ENCODE measurements at regions not wholly inside any gene's neighbourhood (a gene's known extent, or its start where the extent isn't known, plus 50 kb on each side); places are given as distances from the start of the nearest gene placed in this dataset.

DNA sequence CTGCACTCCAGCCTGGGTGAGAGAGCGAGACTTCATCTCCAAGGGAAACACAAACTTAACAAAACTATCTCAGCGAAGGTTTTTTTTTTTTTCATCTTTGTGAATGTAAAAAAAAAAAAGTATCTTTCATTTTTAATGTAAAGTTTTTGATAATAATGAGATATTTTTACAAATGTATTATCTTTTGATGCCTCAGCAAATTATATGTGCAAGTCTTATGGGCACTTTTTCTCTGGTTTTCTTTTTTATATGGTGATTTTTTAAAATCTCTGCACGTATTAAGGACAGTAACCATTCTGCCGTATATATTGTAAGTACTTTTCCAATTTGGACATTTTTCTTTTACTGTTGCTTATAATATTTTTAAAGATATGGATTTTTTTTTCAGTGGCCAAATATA lies 76.8 kb downstream of the MAFB start:
- Histone ChIP-seq H3K27ac (ENCODE audit: low read depth, low read length) (no peak overlapping the region), H3K4me1 (ENCODE audit: control insufficient read depth, insufficient read depth, low read length) (no peaks in the 10 kb centered on the region), H3K27me3 (ENCODE audit: control insufficient read depth, insufficient read depth, low read length) (no peaks in the 10 kb centered on the region), H3K4me3 (ENCODE audit: low read depth, low read length) (no peak overlapping the region), H3K9me3 (ENCODE audit: control insufficient read depth, insufficient read depth, low read length) (no peaks in the 10 kb centered on the region), H3K36me3 (ENCODE audit: control insufficient read depth, insufficient read depth, low read length) (no peaks in the 10 kb centered on the region)
- WGBS (ENCODE audit: insufficient coverage): no CpG with 5 or more reads among the region's 4 CpGs
- DNase-seq (ENCODE audit: low read depth in 4 of 6, low spot score in 6 of 6): no peak

DNA sequence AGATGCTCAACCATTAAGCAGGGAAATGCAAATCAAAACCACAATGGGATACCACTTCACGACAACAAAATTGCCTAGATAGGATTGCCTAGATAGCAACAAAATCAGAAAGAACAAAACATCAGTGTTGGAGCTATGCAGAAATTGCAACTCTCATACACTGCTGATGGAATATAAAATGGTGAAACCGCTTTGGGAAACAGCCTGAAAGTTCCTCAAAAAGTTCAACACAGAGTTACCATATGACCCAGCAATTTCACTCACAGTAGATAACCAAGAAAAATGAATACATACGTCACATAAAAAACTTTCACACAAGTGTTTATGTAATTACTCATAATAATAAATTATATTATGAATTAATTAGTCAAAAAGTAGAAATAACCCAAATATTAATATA lies 78.3 kb downstream of the MAFB start:
- Histone ChIP-seq H3K36me3 (ENCODE audit: control insufficient read depth, insufficient read depth, low read length) (no peaks in the 10 kb centered on the region), H3K4me1 (ENCODE audit: control insufficient read depth, insufficient read depth, low read length) (no peaks in the 10 kb centered on the region)
- no CpG with 5 or more reads among the region's 3 CpGs for WGBS (ENCODE audit: insufficient coverage)

DNA sequence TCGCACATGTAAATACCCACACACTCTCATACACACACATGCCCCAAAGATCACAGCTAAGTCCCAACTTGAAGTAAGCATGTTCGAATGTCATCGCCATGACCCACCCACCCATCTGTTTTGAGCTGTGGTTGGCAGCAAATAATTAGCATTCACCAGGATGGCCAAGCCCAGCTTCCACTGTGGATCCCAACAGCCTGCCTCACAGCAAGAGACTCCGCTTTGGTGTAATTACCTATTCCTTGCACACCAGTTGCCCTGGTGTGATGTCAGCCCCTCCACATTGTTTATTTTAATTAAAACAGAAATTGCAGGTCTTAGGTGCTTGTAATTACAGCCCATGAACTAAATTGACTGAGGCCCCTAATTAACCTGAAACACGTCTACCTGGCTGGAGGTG lies 81.1 kb downstream of the MAFB start:
- WGBS (ENCODE audit: insufficient coverage): 90% methylated on average over 3 of the region's 5 CpGs
- H3K4me1 ChIP-seq (ENCODE audit: control insufficient read depth, insufficient read depth, low read length): no peaks in the 10 kb centered on the region
- peak in 1 of 6 donors; percentile 9 for DNase-seq (ENCODE audit: low read depth in 4 of 6, low spot score in 6 of 6)
- no peak overlapping the region for H3K27ac ChIP-seq (ENCODE audit: low read depth, low read length)
- no peaks in the 10 kb centered on the region for H3K9me3 ChIP-seq (ENCODE audit: control insufficient read depth, insufficient read depth, low read length)
- no peaks in the 10 kb centered on the region for H3K27me3 ChIP-seq (ENCODE audit: control insufficient read depth, insufficient read depth, low read length)
- no peak overlapping the region for H3K4me3 ChIP-seq (ENCODE audit: low read depth, low read length)
- H3K36me3 ChIP-seq (ENCODE audit: control insufficient read depth, insufficient read depth, low read length): no peaks in the 10 kb centered on the region

More for the DNA sequence above, 78.3 kb downstream of the MAFB start:
- peak in 1 of 6 donors; percentile 9 for DNase-seq (ENCODE audit: low read depth in 4 of 6, low spot score in 6 of 6)
- Histone ChIP-seq H3K27ac (ENCODE audit: low read depth, low read length) (no peak overlapping the region), H3K27me3 (ENCODE audit: control insufficient read depth, insufficient read depth, low read length) (no peaks in the 10 kb centered on the region), H3K4me3 (ENCODE audit: low read depth, low read length) (no peak overlapping the region), H3K9me3 (ENCODE audit: control insufficient read depth, insufficient read depth, low read length) (no peaks in the 10 kb centered on the region)

DNA sequence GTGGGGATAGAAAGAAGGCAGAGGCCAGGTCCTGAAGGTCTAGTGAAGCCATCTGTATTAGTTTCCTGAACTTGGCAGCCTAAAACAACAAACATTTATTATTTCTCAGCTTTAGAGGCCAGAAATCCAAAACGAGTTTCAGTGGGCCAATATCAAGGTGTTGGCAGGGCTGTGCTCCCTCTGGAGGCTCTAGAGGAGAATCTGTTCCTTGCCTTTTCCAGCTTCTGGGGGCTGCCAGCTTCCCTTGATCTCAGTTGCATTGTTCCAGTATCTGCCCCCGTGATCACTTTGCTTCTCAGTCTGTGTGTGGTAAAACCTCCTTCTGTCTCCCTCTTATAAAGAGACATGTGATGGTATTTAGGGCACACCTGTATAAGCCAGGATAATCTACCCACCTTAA lies 82.4 kb downstream of the MAFB start:
- WGBS (ENCODE audit: insufficient coverage): no CpG with 5 or more reads among the region's 2 CpGs
- H3K4me1 ChIP-seq (ENCODE audit: control insufficient read depth, insufficient read depth, low read length): no peaks in the 10 kb centered on the region
- DNase-seq (ENCODE audit: low read depth in 4 of 6, low spot score in 6 of 6): no peak
- no peaks in the 10 kb centered on the region for H3K9me3 ChIP-seq (ENCODE audit: control insufficient read depth, insufficient read depth, low read length)
- no peaks in the 10 kb centered on the region for H3K36me3 ChIP-seq (ENCODE audit: control insufficient read depth, insufficient read depth, low read length)
- H3K4me3 ChIP-seq (ENCODE audit: low read depth, low read length): no peak overlapping the region
- H3K27me3 ChIP-seq (ENCODE audit: control insufficient read depth, insufficient read depth, low read length): no peaks in the 10 kb centered on the region
- no peak overlapping the region for H3K27ac ChIP-seq (ENCODE audit: low read depth, low read length)

DNA sequence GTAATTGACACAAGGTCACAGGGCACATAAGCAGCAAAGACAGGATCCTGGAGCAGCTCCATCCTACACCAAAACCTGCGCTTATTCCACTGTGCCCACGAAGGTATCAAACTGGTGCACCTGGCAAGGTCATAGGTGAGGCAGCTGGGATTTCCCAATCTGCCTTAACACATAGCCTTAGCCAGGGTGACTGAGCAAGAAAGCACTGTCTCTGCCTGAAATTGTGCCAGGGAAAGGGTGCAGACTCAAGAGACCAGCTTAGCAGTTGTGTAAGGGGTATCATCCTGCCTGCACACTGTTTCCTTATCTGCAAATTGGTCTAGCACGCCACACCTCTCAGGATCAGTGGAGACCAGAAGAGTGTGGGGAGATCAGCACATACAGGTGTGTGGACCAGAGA lies 82.8 kb downstream of the MAFB start:
- no peak for DNase-seq (ENCODE audit: low read depth in 4 of 6, low spot score in 6 of 6)
- no peaks in the 10 kb centered on the region for H3K4me1 ChIP-seq (ENCODE audit: control insufficient read depth, insufficient read depth, low read length)
- no peaks in the 10 kb centered on the region for H3K36me3 ChIP-seq (ENCODE audit: control insufficient read depth, insufficient read depth, low read length)
- no peaks in the 10 kb centered on the region for H3K9me3 ChIP-seq (ENCODE audit: control insufficient read depth, insufficient read depth, low read length)
- H3K4me3 ChIP-seq (ENCODE audit: low read depth, low read length): no peak overlapping the region
- 97% methylated on average over 3 of the region's 3 CpGs for WGBS (ENCODE audit: insufficient coverage)
- no peak overlapping the region for H3K27ac ChIP-seq (ENCODE audit: low read depth, low read length)
- no peaks in the 10 kb centered on the region for H3K27me3 ChIP-seq (ENCODE audit: control insufficient read depth, insufficient read depth, low read length)

DNA sequence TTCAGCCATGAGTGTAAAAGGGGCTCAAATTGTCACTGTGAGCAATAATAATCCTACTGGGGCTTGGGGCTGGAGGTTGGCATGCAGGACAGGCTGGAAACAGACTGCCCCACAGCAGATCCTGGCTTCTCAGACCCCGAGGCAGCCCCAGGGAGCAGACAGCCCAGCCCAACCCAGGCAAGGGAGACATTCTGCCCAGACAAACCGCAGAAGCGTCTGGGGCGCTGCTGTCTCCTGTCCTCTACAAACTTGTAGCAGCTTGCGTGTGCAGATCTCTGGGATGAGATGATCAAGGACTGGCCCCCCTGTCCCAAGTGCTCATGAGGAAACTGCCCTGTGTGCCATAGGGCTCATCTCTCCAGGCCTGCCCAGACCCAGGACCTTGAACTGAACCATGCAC lies 84.6 kb downstream of the MAFB start:
- no peak for DNase-seq (ENCODE audit: low read depth in 4 of 6, low spot score in 6 of 6)
- WGBS (ENCODE audit: insufficient coverage): 82% methylated on average over 5 of the region's 5 CpGs
- H3K27me3 ChIP-seq (ENCODE audit: control insufficient read depth, insufficient read depth, low read length): no peaks in the 10 kb centered on the region
- H3K36me3 ChIP-seq (ENCODE audit: control insufficient read depth, insufficient read depth, low read length): no peaks in the 10 kb centered on the region
- H3K9me3 ChIP-seq (ENCODE audit: control insufficient read depth, insufficient read depth, low read length): no peaks in the 10 kb centered on the region
- H3K27ac ChIP-seq (ENCODE audit: low read depth, low read length): no peak overlapping the region
- H3K4me3 ChIP-seq (ENCODE audit: low read depth, low read length): no peak overlapping the region
- H3K4me1 ChIP-seq (ENCODE audit: control insufficient read depth, insufficient read depth, low read length): no peaks in the 10 kb centered on the region

DNA sequence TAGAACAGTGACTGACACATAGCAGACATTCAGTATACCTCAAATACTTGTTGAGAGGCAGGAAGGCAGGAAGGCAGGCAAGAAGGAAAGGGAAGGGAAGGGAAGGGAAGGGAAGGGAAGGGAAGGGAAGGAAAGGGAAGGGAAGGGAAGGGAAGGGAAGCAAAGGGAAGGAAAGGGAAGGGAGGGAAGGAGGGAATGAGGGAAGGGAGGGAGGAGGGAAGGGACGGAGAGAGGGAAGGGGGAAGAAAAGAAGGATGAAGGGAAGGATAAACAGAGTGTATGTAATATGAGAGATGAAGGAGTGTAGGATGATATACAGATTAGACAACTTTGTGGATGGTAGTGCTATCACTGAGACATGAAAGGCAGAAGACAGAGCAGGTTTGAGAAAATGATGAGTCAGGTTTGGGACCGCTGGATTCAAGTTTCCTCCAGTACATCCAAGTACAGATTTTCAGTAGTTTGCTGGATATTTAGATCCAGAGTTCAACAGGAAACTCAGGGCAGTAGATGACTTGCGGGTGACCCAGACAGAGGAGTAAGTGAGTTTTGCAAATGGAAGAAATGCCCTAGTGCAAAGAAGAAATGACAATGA lies 85.9 kb downstream of the MAFB start:
- DNase-seq (ENCODE audit: low read depth in 4 of 6, low spot score in 6 of 6): no peak
- no peak overlapping the region for H3K4me3 ChIP-seq (ENCODE audit: low read depth, low read length)
- H3K27me3 ChIP-seq (ENCODE audit: control insufficient read depth, insufficient read depth, low read length): no peaks in the 10 kb centered on the region
- no peaks in the 10 kb centered on the region for H3K4me1 ChIP-seq (ENCODE audit: control insufficient read depth, insufficient read depth, low read length)
- H3K9me3 ChIP-seq (ENCODE audit: control insufficient read depth, insufficient read depth, low read length): no peaks in the 10 kb centered on the region
- H3K27ac ChIP-seq (ENCODE audit: low read depth, low read length): no peak overlapping the region
- no peaks in the 10 kb centered on the region for H3K36me3 ChIP-seq (ENCODE audit: control insufficient read depth, insufficient read depth, low read length)
- WGBS (ENCODE audit: insufficient coverage): 92% methylated on average over 2 of the region's 3 CpGs

DNA sequence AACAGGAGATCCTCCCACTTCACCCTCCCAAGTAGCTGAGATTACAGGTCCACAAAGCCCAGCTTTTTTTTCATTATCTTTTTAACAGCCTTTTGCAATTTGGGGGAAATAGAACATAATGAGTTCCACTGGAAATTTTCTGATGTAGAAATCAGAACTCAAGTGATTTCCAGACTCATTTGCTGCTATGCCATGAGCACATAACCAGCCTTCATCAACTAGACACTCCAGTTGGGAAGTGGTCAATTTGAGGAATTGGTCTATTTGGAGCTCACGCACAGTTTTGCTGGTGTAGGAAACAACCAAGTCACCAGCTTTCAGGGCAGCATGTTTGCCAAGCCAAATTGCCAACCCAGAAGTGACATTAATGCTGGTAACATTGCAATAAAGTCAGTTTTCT lies 86.7 kb downstream of the MAFB start:
- 100% methylated on average over 1 of the region's 1 CpG for WGBS (ENCODE audit: insufficient coverage)
- H3K27ac ChIP-seq (ENCODE audit: low read depth, low read length): no peak overlapping the region
- H3K9me3 ChIP-seq (ENCODE audit: control insufficient read depth, insufficient read depth, low read length): no peaks in the 10 kb centered on the region
- no peaks in the 10 kb centered on the region for H3K36me3 ChIP-seq (ENCODE audit: control insufficient read depth, insufficient read depth, low read length)
- no peaks in the 10 kb centered on the region for H3K4me1 ChIP-seq (ENCODE audit: control insufficient read depth, insufficient read depth, low read length)
- H3K27me3 ChIP-seq (ENCODE audit: control insufficient read depth, insufficient read depth, low read length): no peaks in the 10 kb centered on the region
- H3K4me3 ChIP-seq (ENCODE audit: low read depth, low read length): no peak overlapping the region
- DNase-seq (ENCODE audit: low read depth in 4 of 6, low spot score in 6 of 6): no peak

DNA sequence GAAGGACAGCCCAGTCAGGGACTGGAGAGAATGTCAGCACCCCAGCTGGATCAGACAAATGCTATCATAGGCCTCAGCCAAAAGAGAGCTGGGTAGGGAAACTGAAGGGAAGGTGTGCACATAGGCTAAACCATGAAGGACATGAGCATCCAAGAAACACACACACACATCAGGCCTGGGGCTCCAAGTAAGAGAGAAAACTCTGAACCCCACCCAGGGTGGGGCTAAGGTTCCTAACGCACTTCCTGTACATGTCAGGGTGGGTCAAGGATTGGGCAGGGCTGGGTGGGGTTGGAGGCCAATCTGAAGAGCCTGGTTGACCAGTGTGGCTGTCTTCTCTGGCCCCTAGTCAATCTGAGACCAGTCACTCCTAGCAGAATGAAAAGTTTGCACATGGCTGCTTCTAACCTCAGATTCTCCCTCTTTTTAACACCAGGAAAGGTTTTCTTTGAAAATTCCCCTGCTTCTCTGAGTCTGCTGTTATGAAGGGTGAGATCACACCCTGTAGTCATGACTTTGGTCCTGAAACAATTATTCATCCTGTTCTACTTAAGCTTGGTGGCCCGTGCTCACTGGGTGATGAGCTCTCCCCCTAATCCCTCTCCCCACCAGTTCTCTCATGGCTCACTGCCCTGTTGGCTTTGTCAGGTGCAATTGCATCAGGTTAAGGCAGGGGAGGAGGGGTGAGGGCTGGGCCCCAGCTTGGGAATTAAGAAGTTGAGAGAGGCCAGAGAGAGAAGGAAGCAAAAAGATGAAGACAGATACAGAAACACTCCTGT lies 88.4 kb downstream of the MAFB start:
- Histone ChIP-seq H3K36me3 (ENCODE audit: control insufficient read depth, insufficient read depth, low read length) (no peaks in the 10 kb centered on the region), H3K27me3 (ENCODE audit: control insufficient read depth, insufficient read depth, low read length) (no peaks in the 10 kb centered on the region), H3K9me3 (ENCODE audit: control insufficient read depth, insufficient read depth, low read length) (no peaks in the 10 kb centered on the region), H3K4me1 (ENCODE audit: control insufficient read depth, insufficient read depth, low read length) (no peaks in the 10 kb centered on the region), H3K27ac (ENCODE audit: low read depth, low read length) (no peak overlapping the region), H3K4me3 (ENCODE audit: low read depth, low read length) (no peak overlapping the region)
- no peak for DNase-seq (ENCODE audit: low read depth in 4 of 6, low spot score in 6 of 6)
- 100% methylated on average over 1 of the region's 2 CpGs for WGBS (ENCODE audit: insufficient coverage)

DNA sequence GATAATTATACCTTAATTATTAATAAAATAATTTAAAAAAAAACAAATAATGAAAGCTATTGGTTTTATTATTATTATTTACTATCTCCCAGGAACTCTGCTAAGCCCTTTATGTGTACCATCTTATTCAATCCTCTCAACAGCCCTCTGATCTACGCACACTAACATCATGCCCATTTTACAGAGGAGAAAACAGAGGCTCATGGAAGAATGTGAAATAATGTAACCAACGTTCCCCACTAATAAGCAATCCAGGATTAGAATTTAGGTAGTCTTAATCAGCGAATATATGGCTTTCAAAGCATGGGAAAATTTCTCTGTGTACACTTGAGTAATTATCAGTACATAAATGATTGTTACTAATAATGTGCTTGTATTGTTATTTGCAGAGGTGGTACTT lies 89.0 kb downstream of the MAFB start:
- DNase-seq (ENCODE audit: low read depth in 4 of 6, low spot score in 6 of 6): no peak
- Histone ChIP-seq H3K27me3 (ENCODE audit: control insufficient read depth, insufficient read depth, low read length) (no peaks in the 10 kb centered on the region), H3K27ac (ENCODE audit: low read depth, low read length) (no peak overlapping the region), H3K4me3 (ENCODE audit: low read depth, low read length) (no peak overlapping the region), H3K36me3 (ENCODE audit: control insufficient read depth, insufficient read depth, low read length) (no peaks in the 10 kb centered on the region), H3K9me3 (ENCODE audit: control insufficient read depth, insufficient read depth, low read length) (no peaks in the 10 kb centered on the region), H3K4me1 (ENCODE audit: control insufficient read depth, insufficient read depth, low read length) (no peaks in the 10 kb centered on the region)
- WGBS (ENCODE audit: insufficient coverage): no CpG with 5 or more reads among the region's 3 CpGs
